Liver (tissue), 8 donors: ENCODE measurements at regions not wholly inside any gene's neighbourhood (a gene's known extent, or its start where the extent isn't known, plus 50 kb on each side); places are given as distances from the start of the nearest gene placed in this dataset.

Experiments
- DNase-seq: peaks from one replicate; pipeline ENCODE4 v3.0.0-alpha.2; 2017; ENCODE audit warnings: low spot score
- H3K27ac ChIP-seq, 2 donors: one replicate each; pipeline ENCODE4 v1.7.0; 2013; ENCODE audit warnings: inconsistent platforms in 2 of 2, low read length in 2 of 2, control low read depth in 1 of 2, low read depth in 1 of 2, mild to moderate bottlenecking in 1 of 2
- H3K27me3 ChIP-seq, 4 donors: one replicate each; pipeline versions ENCODE4 v1.6.1 to v1.7.0; 2013; ENCODE audit warnings: low read length in 3 of 4, inconsistent platforms in 1 of 4, mild to moderate bottlenecking in 1 of 4, moderate library complexity in 1 of 4; ENCODE audit not compliant: control insufficient read depth in 4 of 4, insufficient read depth in 4 of 4
- H3K36me3 ChIP-seq, 4 donors: one replicate each; pipeline versions ENCODE4 v1.6.1 to v1.7.0; 2013; ENCODE audit warnings: low read length in 3 of 4, mild to moderate bottlenecking in 3 of 4, low read depth in 1 of 4, moderate library complexity in 1 of 4; ENCODE audit not compliant: control insufficient read depth in 4 of 4, insufficient read depth in 3 of 4
- H3K4me1 ChIP-seq, 4 donors: one replicate each; pipeline versions ENCODE4 v1.6.1 to v1.7.0; 2013; ENCODE audit warnings: low read length in 3 of 4, mild to moderate bottlenecking in 3 of 4, moderate library complexity in 1 of 4; ENCODE audit not compliant: control insufficient read depth in 4 of 4, insufficient read depth in 4 of 4
- H3K4me3 ChIP-seq, 3 donors: one replicate each; pipeline versions ENCODE4 v1.6.1 to v1.7.0; 2013; ENCODE audit warnings: low read length in 3 of 3, control low read depth in 1 of 3, low read depth in 1 of 3, mild to moderate bottlenecking in 1 of 3
- H3K9ac ChIP-seq, 2 donors: one replicate each; pipeline ENCODE4 v1.7.0; 2013; ENCODE audit warnings: low read length in 2 of 2, mild to moderate bottlenecking in 2 of 2, moderate library complexity in 2 of 2, control low read depth in 1 of 2, low read depth in 1 of 2
- H3K9me3 ChIP-seq, 4 donors: one replicate each; pipeline versions ENCODE4 v1.6.1 to v1.7.0; 2013; ENCODE audit warnings: low read length in 3 of 4; ENCODE audit not compliant: control insufficient read depth in 4 of 4
- EGR1 ChIP-seq, 2 donors: IDR thresholded peaks; 2 replicates each; pipeline ENCODE4 v1.6.1; 2016 to 2018; ENCODE audit warnings: antibody characterized with exemption in 2 of 2, low read depth in 2 of 2
- FOXA1 ChIP-seq: IDR thresholded peaks from 2 replicates; pipeline ENCODE4 v1.6.1; 2016; ENCODE audit warnings: antibody characterized with exemption
- FOXA2 ChIP-seq: IDR thresholded peaks from 2 replicates; pipeline ENCODE4 v1.6.1; 2016; ENCODE audit warnings: antibody characterized with exemption
- GABPA ChIP-seq, 2 donors: IDR thresholded peaks in 1 of 2; conservative IDR thresholded peaks in 1 of 2; 2 replicates each; pipeline ENCODE4 v1.6.1; 2016; ENCODE audit warnings: antibody characterized with exemption in 2 of 2, mild to moderate bottlenecking in 1 of 2, moderate library complexity in 1 of 2
- HNF4A ChIP-seq, 2 donors: conservative IDR thresholded peaks; 2 replicates each; pipeline ENCODE4 v1.6.1; 2016; ENCODE audit warnings: antibody characterized with exemption in 2 of 2, mild to moderate bottlenecking in 2 of 2
- HNF4G ChIP-seq: IDR thresholded peaks from 2 replicates; pipeline ENCODE4 v1.6.1; 2016; ENCODE audit warnings: antibody characterized with exemption
- JUND ChIP-seq, 2 donors: IDR thresholded peaks; 2 replicates each; pipeline ENCODE4 v1.6.1; 2016; ENCODE audit warnings: antibody characterized with exemption in 2 of 2
- MAX ChIP-seq: IDR thresholded peaks from 2 replicates; pipeline ENCODE4 v1.6.1; 2016; ENCODE audit warnings: antibody characterized with exemption
- NR2F2 ChIP-seq: IDR thresholded peaks from 2 replicates; pipeline ENCODE4 v1.6.1; 2016; ENCODE audit warnings: antibody characterized with exemption
- RAD21 ChIP-seq, 2 donors: IDR thresholded peaks; 2 replicates each; pipeline ENCODE4 v1.6.1; 2016; ENCODE audit warnings: antibody characterized with exemption in 2 of 2, mild to moderate bottlenecking in 2 of 2
- REST ChIP-seq: IDR thresholded peaks from 2 replicates; pipeline ENCODE4 v1.6.1; 2016; ENCODE audit warnings: antibody characterized with exemption, mild to moderate bottlenecking
- RXRA ChIP-seq, 2 donors: IDR thresholded peaks; 2 replicates each; pipeline ENCODE4 v1.6.1; 2017 to 2018; ENCODE audit warnings: antibody characterized with exemption in 2 of 2, mild to moderate bottlenecking in 1 of 2
- SP1 ChIP-seq: IDR thresholded peaks from 2 replicates; pipeline ENCODE4 v1.6.1; 2018; ENCODE audit warnings: antibody characterized with exemption, mild to moderate bottlenecking
- TAF1 ChIP-seq: conservative IDR thresholded peaks from 2 replicates; pipeline ENCODE4 v1.6.1; 2016; ENCODE audit warnings: antibody characterized with exemption, mild to moderate bottlenecking
- YY1 ChIP-seq: IDR thresholded peaks from 2 replicates; pipeline ENCODE4 v1.6.1; 2016; ENCODE audit warnings: antibody characterized with exemption, mild to moderate bottlenecking
- WGBS: extraction: QIAGEN DNeasy Blood & Tissue Kit; methylation state at CpG from one replicate; pipeline ENCODE4 v1.1.7; 2013; 5-methylcytosine and 5-hydroxymethylcytosine counted together
- TF ChIP-seq, protein P1 (sequence below): fragments of 150-350 bp; IDR thresholded peaks from 2 replicates; pipeline ENCODE4 v1.5.1; 2017; ENCODE audit warnings: improper control_type of control experiment, low read depth, low read length; ENCODE audit not compliant: missing input control
- TF ChIP-seq, protein P2 (sequence below): IDR thresholded peaks from 2 replicates; pipeline ENCODE4 v1.6.1; 2016; ENCODE audit warnings: antibody characterized with exemption
- TF ChIP-seq, protein P3 (sequence below): IDR thresholded peaks from 2 replicates; pipeline ENCODE4 v1.6.1; 2016; ENCODE audit warnings: antibody characterized with exemption
- donor health status: healthy.
- donor health status: healthy.
- donor health status: healthy.
- donor health status: healthy.
- donor health status: healthy.

DNA sequence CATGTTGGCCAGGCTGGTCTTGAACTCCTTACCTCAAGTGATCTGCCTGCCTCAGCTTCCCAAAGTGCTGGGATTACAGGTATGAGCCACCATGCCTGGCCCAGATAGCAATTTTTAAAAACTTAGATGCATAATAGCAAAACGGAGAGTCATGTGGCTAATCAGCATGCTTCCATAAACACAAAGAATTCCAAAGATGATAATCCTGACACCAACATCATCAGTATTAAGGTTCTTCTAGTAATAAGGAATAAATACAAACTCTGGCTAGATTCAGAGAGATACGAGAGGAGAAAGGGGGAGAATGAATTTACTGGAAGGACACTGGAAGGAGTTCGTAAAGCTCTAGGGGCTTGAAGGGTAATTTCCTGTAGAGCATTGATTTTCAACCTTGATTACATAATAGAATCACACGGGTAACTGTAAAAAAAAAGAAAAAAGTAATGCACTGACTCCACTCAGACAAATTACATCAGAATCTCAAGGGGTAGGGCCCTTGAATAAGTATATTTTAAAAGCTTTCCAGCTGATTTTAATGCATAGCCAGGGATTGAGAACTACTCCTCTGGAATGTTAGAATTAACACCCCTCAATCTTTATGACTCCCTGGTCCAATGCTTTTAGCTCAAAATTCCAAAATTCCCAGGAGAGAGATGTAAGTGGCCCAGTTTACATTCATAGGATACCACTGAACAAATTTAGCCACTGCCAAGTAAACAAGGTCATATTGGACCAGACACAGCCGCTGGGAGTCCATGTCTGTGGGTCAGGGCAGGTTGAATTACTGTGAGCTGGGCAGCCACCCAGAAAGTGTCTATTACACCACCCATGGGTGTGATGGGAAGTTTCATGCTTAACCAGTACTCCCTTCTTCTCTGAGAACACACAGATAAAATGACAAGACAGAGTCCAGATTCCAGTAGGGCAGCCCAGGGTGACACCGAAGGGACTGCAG lies 243.9 kb downstream of the TBL1XR1 start:
- Histone ChIP-seq H3K27ac (peak overlapping the region in 1 of 2 donors; percentile 32), H3K27me3 (no peaks in the 10 kb centered on the region), H3K4me3 (no peak overlapping the region), H3K36me3 (no peaks in the 10 kb centered on the region), H3K4me1 (peaks cover 0 to 14% (median 11%) of the 10 kb centered on the region in 4 donors), H3K9me3 (no peaks in the 10 kb centered on the region), H3K9ac (no peak overlapping the region)
- DNase-seq: peak; percentile 44
- 42% methylated on average over 6 of the region's 6 CpGs for WGBS
- TF ChIP-seq FOXA2: peak; percentile 93
- TF ChIP-seq HNF4G: peak; percentile 63
- peak; percentile 82 for TF ChIP-seq YY1
- TF ChIP-seq FOXA1: peak; percentile 95
- TF ChIP-seq, protein P1, sequence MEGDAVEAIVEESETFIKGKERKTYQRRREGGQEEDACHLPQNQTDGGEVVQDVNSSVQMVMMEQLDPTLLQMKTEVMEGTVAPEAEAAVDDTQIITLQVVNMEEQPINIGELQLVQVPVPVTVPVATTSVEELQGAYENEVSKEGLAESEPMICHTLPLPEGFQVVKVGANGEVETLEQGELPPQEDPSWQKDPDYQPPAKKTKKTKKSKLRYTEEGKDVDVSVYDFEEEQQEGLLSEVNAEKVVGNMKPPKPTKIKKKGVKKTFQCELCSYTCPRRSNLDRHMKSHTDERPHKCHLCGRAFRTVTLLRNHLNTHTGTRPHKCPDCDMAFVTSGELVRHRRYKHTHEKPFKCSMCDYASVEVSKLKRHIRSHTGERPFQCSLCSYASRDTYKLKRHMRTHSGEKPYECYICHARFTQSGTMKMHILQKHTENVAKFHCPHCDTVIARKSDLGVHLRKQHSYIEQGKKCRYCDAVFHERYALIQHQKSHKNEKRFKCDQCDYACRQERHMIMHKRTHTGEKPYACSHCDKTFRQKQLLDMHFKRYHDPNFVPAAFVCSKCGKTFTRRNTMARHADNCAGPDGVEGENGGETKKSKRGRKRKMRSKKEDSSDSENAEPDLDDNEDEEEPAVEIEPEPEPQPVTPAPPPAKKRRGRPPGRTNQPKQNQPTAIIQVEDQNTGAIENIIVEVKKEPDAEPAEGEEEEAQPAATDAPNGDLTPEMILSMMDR: no peak
- TF ChIP-seq JUND (IDR thresholded peaks at IDR 0.05): peak; percentile 66 to 70
- peak; percentile 62 for TF ChIP-seq MAX
- TF ChIP-seq EGR1 (IDR thresholded peaks at IDR 0.05; ENCODE audit: low read depth in 2 of 2): peak in 1 of 2 donors; percentile 39
- peak; percentile 80 for TF ChIP-seq SP1
- peak; percentile 90 to 92 for TF ChIP-seq HNF4A (conservative IDR thresholded peaks at IDR 0.05)
- no peak for TF ChIP-seq TAF1
- TF ChIP-seq, protein P2, sequence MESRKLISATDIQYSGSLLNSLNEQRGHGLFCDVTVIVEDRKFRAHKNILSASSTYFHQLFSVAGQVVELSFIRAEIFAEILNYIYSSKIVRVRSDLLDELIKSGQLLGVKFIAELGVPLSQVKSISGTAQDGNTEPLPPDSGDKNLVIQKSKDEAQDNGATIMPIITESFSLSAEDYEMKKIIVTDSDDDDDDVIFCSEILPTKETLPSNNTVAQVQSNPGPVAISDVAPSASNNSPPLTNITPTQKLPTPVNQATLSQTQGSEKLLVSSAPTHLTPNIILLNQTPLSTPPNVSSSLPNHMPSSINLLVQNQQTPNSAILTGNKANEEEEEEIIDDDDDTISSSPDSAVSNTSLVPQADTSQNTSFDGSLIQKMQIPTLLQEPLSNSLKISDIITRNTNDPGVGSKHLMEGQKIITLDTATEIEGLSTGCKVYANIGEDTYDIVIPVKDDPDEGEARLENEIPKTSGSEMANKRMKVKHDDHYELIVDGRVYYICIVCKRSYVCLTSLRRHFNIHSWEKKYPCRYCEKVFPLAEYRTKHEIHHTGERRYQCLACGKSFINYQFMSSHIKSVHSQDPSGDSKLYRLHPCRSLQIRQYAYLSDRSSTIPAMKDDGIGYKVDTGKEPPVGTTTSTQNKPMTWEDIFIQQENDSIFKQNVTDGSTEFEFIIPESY: peak; percentile 61
- TF ChIP-seq, protein P3, sequence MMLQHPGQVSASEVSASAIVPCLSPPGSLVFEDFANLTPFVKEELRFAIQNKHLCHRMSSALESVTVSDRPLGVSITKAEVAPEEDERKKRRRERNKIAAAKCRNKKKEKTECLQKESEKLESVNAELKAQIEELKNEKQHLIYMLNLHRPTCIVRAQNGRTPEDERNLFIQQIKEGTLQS: peak; percentile 17
- peak; percentile 94 to 96 for TF ChIP-seq RXRA (IDR thresholded peaks at IDR 0.05)
- TF ChIP-seq REST: peak; percentile 33
- TF ChIP-seq GABPA (IDR thresholded peaks at IDR 0.05 in 1 of 2, conservative IDR thresholded peaks at IDR 0.05 in 1 of 2): peak in 1 of 2 donors; percentile 48
- TF ChIP-seq RAD21 (IDR thresholded peaks at IDR 0.05): peak; percentile 61 to 65
- peak; percentile 90 for TF ChIP-seq NR2F2
